HG03280 (cell line): ENCODE measurements at regions not wholly inside any gene's neighbourhood (a gene's known extent, or its start where the extent isn't known, plus 50 kb on each side); places are given as distances from the start of the nearest gene placed in this dataset.

ENCODE experiments used
- ATAC-seq: cut with Tn5 transposase; IDR thresholded peaks from one replicate; pipeline ENCODE4 v1.9.1; 2021; ENCODE audit warnings: mild to moderate bottlenecking, moderate library complexity; ENCODE audit not compliant: unreplicated experiment

DNA sequence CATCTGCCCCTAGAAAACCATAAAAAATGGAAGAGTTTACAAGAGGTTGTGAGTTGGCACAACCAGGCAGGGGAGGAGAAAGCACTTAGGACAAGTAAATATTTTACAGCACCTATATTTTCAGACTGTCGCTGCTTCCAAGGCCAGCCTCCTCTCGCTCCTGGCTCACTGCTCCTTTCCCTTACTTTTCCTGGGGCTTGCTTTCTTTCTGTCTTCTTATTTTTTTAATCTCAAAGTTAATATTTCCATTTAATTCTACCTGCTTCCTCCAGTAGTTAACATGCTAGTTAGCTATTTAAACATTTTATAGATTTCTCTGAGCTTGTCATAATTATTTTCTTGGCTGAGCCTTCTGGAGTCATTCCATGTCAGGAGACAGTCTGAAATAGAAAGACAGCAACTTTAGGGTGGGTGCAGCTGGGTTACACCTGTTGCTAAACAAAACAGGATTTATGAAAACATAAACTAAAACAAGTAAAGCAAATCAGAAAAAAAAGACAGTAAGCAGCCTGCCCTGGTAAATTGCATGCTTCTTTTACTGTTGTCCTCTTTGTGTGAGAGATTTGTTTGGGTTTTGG, 330.1 kb downstream of the DLEU7 start:
- ATAC-seq: no peak

DNA sequence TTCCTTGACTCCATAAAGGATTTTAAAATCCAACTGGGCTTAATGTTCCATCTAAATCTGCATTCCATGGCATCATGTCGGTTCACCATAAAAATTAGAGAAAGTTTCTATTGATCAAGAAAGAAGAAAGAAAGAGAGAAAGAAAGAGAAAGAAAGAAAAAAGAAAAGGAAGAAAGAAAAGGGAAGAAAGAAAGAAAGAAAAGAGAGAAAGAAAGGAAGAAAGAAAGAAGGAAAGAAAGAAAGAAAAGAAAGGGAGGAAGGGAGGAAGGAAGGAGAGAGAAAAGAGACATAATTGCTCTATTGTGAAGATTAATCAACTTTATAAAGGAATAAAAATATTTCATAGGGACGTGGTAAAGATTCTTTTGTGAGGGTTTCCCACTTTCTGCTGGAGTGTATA, 329.2 kb downstream of the DLEU7 start:
- no peak for ATAC-seq

DNA sequence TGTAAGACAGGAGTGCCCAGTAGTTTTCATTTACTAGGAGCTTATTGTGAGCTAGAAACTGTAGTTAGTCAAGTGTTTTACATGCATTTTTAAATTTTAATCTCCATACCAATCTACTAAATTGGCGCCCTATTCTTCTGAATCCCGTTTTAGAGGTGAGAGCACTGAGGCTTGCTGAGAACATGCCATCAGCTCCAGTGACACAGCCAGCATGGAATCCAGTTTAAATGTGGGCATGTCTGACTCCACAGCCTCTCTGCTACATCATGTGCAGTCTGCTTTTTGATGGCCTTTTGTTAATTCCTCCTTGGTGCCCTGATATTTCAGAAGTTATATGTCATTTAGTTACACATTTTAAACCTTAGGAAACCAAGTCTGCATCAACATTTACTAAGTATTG, 325.4 kb downstream of the DLEU7 start:
- ATAC-seq: no peak

GRCh38 chr13:50518781-50519201, 324.7 kb downstream of the DLEU7 start:
- no peak for ATAC-seq

DNA sequence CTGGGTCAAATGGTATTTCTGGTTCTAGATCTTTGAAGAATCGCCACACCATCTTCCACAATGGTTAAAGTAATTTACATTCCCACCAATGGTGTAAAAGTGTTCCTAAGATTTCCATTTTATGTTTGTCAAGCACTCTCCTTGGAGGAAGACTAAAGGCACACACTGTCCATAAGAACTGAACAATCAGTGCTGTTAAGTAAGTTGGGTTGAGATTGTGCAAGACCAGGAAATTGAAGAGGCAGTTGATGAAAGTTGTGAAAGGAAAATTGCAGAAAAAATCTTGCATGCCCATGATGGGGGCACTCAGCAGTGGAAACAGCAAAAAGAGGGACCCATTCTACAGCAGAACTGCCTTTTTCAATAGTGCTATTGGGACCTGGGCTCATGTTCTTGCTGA, 323.6 kb downstream of the DLEU7 start:
- ATAC-seq: no peak

- no peak for ATAC-seq
Measured at GRCh38 chr13:50521006-50521830, 322.3 kb downstream of the DLEU7 start.

DNA sequence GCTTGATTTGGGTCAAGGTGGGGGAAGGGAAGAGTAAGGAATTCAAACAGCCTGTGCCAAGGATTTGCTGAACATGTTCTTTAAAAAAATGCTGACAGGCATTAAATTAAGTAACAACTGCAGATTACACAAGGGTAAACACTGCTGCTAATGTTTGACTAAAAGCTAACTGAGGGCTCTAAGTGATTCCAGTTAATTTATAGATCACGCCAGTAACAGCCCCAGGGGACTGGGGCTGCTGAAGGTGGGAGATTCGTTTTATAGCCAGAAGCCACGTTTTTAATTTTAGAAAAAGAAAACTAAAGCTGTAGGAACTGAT, 321.7 kb downstream of the DLEU7 start:
- ATAC-seq: no peak

GRCh38 chr13:50522506-50522905, 321.0 kb downstream of the DLEU7 start:
- no peak for ATAC-seq

GRCh38 chr13:50523307-50523706, 320.2 kb downstream of the DLEU7 start:
- ATAC-seq: no peak

GRCh38 chr13:50524560-50524959, 318.9 kb downstream of the DLEU7 start:
- no peak for ATAC-seq

DNA sequence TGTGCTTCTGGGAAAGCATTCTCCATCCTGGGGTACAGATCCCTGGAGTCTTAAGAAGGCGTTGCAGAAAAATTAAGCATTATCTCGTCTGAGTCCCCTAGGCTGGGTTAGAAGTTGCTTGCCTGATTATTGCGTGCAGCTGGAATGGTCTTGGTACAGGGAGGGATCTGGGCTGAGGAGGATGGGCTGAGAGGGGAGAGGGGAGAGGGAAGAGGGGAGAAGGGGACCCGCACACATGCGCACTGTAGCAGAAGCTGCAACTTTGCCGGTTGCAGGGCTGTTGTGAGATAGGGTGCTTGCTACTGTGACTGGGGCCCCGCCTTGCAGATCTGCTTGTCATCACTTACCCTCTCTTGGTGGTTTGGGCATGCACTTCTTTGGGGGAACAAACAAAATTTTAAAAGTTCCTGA, 316.8 kb downstream of the DLEU7 start:
- no peak for ATAC-seq

DNA sequence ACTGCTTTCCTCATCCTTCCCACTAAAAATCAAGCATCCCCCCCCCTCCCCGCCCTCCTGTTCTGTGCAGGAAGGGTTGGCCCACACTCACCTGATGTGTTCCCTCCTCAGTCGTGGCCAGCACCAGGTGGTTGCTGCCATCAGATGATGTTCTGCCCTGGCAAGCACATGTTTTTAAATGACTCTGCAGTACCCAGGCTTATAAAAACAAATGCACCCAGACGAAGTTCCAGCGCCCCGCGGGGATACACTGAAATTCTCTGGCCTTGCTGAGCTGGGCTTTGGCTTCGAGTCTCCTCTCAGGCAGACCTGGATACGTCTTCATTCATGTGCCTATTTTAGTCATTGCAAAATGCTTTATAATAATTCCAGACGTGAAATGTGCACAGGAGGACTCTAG, 316.3 kb downstream of the DLEU7 start:
- ATAC-seq: no peak

DNA sequence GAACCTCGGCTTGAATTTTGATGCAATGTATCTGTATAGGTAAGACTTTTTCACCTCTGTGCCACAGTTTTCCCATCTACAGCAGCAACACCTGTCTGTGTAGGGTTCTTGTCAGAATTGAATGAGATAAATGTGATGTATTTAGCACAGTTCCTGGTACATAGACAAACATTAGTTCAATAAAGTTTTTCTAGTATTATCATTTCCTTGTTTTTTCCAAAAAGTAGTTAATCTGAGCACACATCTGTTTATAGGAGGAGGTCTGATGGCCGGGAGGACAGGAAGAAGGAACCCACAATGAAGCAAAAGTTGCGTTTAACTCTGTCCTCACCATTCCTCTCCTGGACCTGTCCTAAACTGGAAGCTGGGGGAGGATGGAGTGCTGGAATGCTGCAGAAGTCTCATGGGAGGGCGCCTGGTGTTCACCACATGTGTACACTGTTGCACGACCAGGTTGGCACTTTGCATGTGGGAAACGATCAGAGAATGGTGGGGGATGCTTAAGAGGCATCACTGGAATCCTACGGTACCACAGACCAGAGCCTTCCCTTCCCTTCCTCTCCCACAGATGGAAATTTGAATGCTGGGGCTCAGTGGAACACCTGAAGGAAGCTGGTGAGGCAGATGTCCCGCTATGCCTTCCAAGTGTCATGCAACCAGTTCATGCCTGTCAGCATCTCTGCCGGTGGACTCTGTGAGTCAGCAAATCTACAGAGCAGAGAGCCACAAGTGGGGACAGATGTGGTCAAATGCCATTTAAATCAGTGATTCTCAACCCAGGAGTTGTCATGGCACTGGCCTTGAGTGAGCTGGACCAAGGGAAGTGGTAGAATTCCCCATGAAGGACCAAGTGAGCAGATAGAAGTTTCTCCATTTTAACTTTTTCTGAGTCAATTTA, 315.6 kb downstream of the DLEU7 start:
- ATAC-seq: no peak

GRCh38 chr13:50529154-50529882, 314.2 kb downstream of the DLEU7 start:
- no peak for ATAC-seq

GRCh38 chr13:50531917-50532899, 311.3 kb downstream of the DLEU7 start:
- no peak for ATAC-seq

- no peak for ATAC-seq
Measured at GRCh38 chr13:50535050-50535449, 308.4 kb downstream of the DLEU7 start.

- no peak for ATAC-seq
Measured at GRCh38 chr13:50537029-50537428, 306.5 kb downstream of the DLEU7 start.

- no peak for ATAC-seq
Measured at GRCh38 chr13:50539791-50540530, 303.5 kb downstream of the DLEU7 start.

- ATAC-seq: no peak
Measured at GRCh38 chr13:50543141-50543540, 300.4 kb downstream of the DLEU7 start.
